Chondrocyte (in vitro differentiated cells): ENCODE measurements at regions not wholly inside any gene's neighbourhood (a gene's known extent, or its start where the extent isn't known, plus 50 kb on each side); places are given as distances from the start of the nearest gene placed in this dataset.

ENCODE experiments used
- DNase-seq: peaks from one replicate; pipeline ENCODE4 v3.0.0; 2021; ENCODE audit warnings: mixed read lengths, low spot score
- H3K27ac Mint-ChIP-seq: one replicate; pipeline ENCODE4 v1.8.0; 2021; ENCODE audit warnings: mild to moderate bottlenecking, moderate library complexity, mixed read lengths; ENCODE audit not compliant: unreplicated experiment
- H3K27me3 Mint-ChIP-seq: 2 replicates; pipeline ENCODE4 v1.8.0; 2021; ENCODE audit warnings: low read depth, mixed read lengths
- H3K36me3 Mint-ChIP-seq: 2 replicates; pipeline ENCODE4 v1.8.0; 2021; ENCODE audit warnings: low read depth, mixed read lengths
- H3K4me1 Mint-ChIP-seq: 2 replicates; pipeline ENCODE4 v1.8.0; 2021; ENCODE audit warnings: low read depth, mild to moderate bottlenecking, mixed read lengths
- H3K4me3 Mint-ChIP-seq: one replicate; pipeline ENCODE4 v1.8.0; 2021; ENCODE audit warnings: mild to moderate bottlenecking, moderate library complexity, mixed read lengths; ENCODE audit not compliant: unreplicated experiment
- H3K9me3 Mint-ChIP-seq: 2 replicates; pipeline ENCODE4 v1.8.0; 2021; ENCODE audit warnings: low read depth, mixed read lengths
- TF ChIP-seq, protein P1 (sequence below): fragments of 200-600 bp; sonication (generic); IDR thresholded peaks from 2 replicates; pipeline ENCODE4 v1.5.0; 2021; ENCODE audit warnings: antibody characterized with exemption, mild to moderate bottlenecking, moderate library complexity

- TF ChIP-seq, protein P1, sequence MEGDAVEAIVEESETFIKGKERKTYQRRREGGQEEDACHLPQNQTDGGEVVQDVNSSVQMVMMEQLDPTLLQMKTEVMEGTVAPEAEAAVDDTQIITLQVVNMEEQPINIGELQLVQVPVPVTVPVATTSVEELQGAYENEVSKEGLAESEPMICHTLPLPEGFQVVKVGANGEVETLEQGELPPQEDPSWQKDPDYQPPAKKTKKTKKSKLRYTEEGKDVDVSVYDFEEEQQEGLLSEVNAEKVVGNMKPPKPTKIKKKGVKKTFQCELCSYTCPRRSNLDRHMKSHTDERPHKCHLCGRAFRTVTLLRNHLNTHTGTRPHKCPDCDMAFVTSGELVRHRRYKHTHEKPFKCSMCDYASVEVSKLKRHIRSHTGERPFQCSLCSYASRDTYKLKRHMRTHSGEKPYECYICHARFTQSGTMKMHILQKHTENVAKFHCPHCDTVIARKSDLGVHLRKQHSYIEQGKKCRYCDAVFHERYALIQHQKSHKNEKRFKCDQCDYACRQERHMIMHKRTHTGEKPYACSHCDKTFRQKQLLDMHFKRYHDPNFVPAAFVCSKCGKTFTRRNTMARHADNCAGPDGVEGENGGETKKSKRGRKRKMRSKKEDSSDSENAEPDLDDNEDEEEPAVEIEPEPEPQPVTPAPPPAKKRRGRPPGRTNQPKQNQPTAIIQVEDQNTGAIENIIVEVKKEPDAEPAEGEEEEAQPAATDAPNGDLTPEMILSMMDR: no peak
- Mint-ChIP-seq H3K4me1 (no peaks in the 10 kb centered on the region), H3K27me3 (peaks cover 3% of the 10 kb centered on the region), H3K4me3 (no peak overlapping the region), H3K36me3 (no peaks in the 10 kb centered on the region), H3K27ac (no peak overlapping the region), H3K9me3 (peaks cover 4% of the 10 kb centered on the region)
- DNase-seq: no peak
Observed at GRCh38 chr3:161444694-161445077, 51.9 kb upstream of the OTOL1 start.

GRCh38 chr3:161443921-161444693, 52.5 kb upstream of the OTOL1 start:
- no peaks in the 10 kb centered on the region for H3K4me1 Mint-ChIP-seq
- H3K27ac Mint-ChIP-seq: no peak overlapping the region
- no peak overlapping the region for H3K4me3 Mint-ChIP-seq
- peaks cover 4% of the 10 kb centered on the region for H3K9me3 Mint-ChIP-seq
- no peaks in the 10 kb centered on the region for H3K36me3 Mint-ChIP-seq
- peaks cover 3% of the 10 kb centered on the region for H3K27me3 Mint-ChIP-seq
- TF ChIP-seq, protein P1: no peak
- no peak for DNase-seq

- no peaks in the 10 kb centered on the region for H3K4me1 Mint-ChIP-seq
- peaks cover 15% of the 10 kb centered on the region for H3K27me3 Mint-ChIP-seq
- no peak overlapping the region for H3K27ac Mint-ChIP-seq
- H3K36me3 Mint-ChIP-seq: no peaks in the 10 kb centered on the region
- TF ChIP-seq, protein P1: no peak
- no peak overlapping the region for H3K4me3 Mint-ChIP-seq
- DNase-seq: no peak
- no peaks in the 10 kb centered on the region for H3K9me3 Mint-ChIP-seq
Observed at GRCh38 chr3:161430307-161430706, 59.0 kb upstream of the SPTSSB start.

GRCh38 chr3:161427347-161427746, 56.0 kb upstream of the SPTSSB start:
- Mint-ChIP-seq H3K36me3 (no peaks in the 10 kb centered on the region), H3K27me3 (peaks cover 4% of the 10 kb centered on the region), H3K4me3 (no peak overlapping the region), H3K27ac (no peak overlapping the region), H3K4me1 (no peaks in the 10 kb centered on the region), H3K9me3 (no peaks in the 10 kb centered on the region)
- TF ChIP-seq, protein P1: no peak
- no peak for DNase-seq

GRCh38 chr3:161426758-161427157, 55.4 kb upstream of the SPTSSB start:
- DNase-seq: no peak
- Mint-ChIP-seq H3K36me3 (no peaks in the 10 kb centered on the region), H3K9me3 (no peaks in the 10 kb centered on the region), H3K4me1 (no peaks in the 10 kb centered on the region), H3K27ac (no peak overlapping the region), H3K4me3 (no peak overlapping the region), H3K27me3 (no peaks in the 10 kb centered on the region)
- TF ChIP-seq, protein P1: no peak
